HUES6 (cell line): ENCODE measurements at regions not wholly inside any gene's neighbourhood (a gene's known extent, or its start where the extent isn't known, plus 50 kb on each side); places are given as distances from the start of the nearest gene placed in this dataset.

ENCODE experiments used
- H3K27ac ChIP-seq: 2 replicates; pipeline ENCODE4 v1.7.0; 2013; ENCODE audit warnings: low read depth, mild to moderate bottlenecking, low read length, inconsistent platforms
- H3K27me3 ChIP-seq: 2 replicates; pipeline ENCODE4 v1.6.1; 2013; ENCODE audit warnings: low read length; ENCODE audit not compliant: control insufficient read depth, insufficient read depth
- H3K36me3 ChIP-seq: 2 replicates; pipeline ENCODE4 v1.6.1; 2013; ENCODE audit warnings: low read length; ENCODE audit not compliant: control insufficient read depth, insufficient read depth
- H3K4me1 ChIP-seq: 2 replicates; pipeline ENCODE4 v1.6.1; 2013; ENCODE audit warnings: low read length; ENCODE audit not compliant: control insufficient read depth, insufficient read depth
- H3K4me3 ChIP-seq: 2 replicates; pipeline ENCODE4 v1.5.1; 2013; ENCODE audit warnings: low read depth, low read length
- H3K9ac ChIP-seq: one replicate; pipeline ENCODE4 v1.6.1; 2013; ENCODE audit warnings: mild to moderate bottlenecking, low read length
- H3K9me3 ChIP-seq: 2 replicates; pipeline ENCODE4 v1.6.1; 2013; ENCODE audit warnings: low read depth, low read length; ENCODE audit not compliant: control insufficient read depth, insufficient read depth

GRCh38 chr6:14807130-14807529 lies 438.7 kb upstream of the JARID2 start:
- H3K9ac ChIP-seq = no peak overlapping the region
- H3K27ac ChIP-seq = no peak overlapping the region
- H3K4me3 ChIP-seq = no peak overlapping the region
- H3K4me1 ChIP-seq = no peaks in the 10 kb centered on the region
- peaks cover 23% of the 10 kb centered on the region for H3K9me3 ChIP-seq
- H3K36me3 ChIP-seq = no peaks in the 10 kb centered on the region
- H3K27me3 ChIP-seq = no peaks in the 10 kb centered on the region

GRCh38 chr6:14807971-14808370 lies 437.9 kb upstream of the JARID2 start:
- no peak overlapping the region for H3K4me3 ChIP-seq

GRCh38 chr6:14810021-14810420 lies 435.8 kb upstream of the JARID2 start:
- Histone ChIP-seq H3K9me3 (peaks cover 23% of the 10 kb centered on the region), H3K36me3 (no peaks in the 10 kb centered on the region), H3K27ac (no peak overlapping the region), H3K4me1 (0 out of 2 replicates have a peak, but pooled peaks cover under 1% of the 10 kb centered on the region), H3K4me3 (no peak overlapping the region), H3K9ac (no peak overlapping the region), H3K27me3 (no peaks in the 10 kb centered on the region)

More at GRCh38 chr6:14807971-14808370, 437.9 kb upstream of the JARID2 start:
- H3K9ac ChIP-seq = no peak overlapping the region
- H3K36me3 ChIP-seq = no peaks in the 10 kb centered on the region
- no peaks in the 10 kb centered on the region for H3K27me3 ChIP-seq
- no peak overlapping the region for H3K27ac ChIP-seq
- H3K4me1 ChIP-seq = no peaks in the 10 kb centered on the region
- H3K9me3 ChIP-seq = peaks cover 23% of the 10 kb centered on the region

GRCh38 chr6:14811775-14812428 lies 434.0 kb upstream of the JARID2 start:
- Histone ChIP-seq H3K27me3 (no peaks in the 10 kb centered on the region), H3K9ac (no peak overlapping the region), H3K36me3 (no peaks in the 10 kb centered on the region), H3K4me3 (no peak overlapping the region), H3K27ac (no peak overlapping the region), H3K9me3 (peaks cover 22% of the 10 kb centered on the region), H3K4me1 (peaks cover 16% of the 10 kb centered on the region)

GRCh38 chr6:14814016-14814415 lies 431.9 kb upstream of the JARID2 start:
- Histone ChIP-seq H3K27me3 (no peaks in the 10 kb centered on the region), H3K4me3 (no peak overlapping the region), H3K4me1 (peaks cover 20% of the 10 kb centered on the region), H3K9ac (no peak overlapping the region), H3K36me3 (no peaks in the 10 kb centered on the region), H3K27ac (no peak overlapping the region), H3K9me3 (peaks cover 2% of the 10 kb centered on the region)

GRCh38 chr6:14816116-14816859 lies 429.6 kb upstream of the JARID2 start:
- H3K4me1 ChIP-seq = peaks cover 24% of the 10 kb centered on the region
- H3K4me3 ChIP-seq = no peak overlapping the region
- H3K27ac ChIP-seq = no peak overlapping the region
- H3K27me3 ChIP-seq = no peaks in the 10 kb centered on the region
- no peaks in the 10 kb centered on the region for H3K9me3 ChIP-seq
- H3K36me3 ChIP-seq = no peaks in the 10 kb centered on the region
- H3K9ac ChIP-seq = no peak overlapping the region

GRCh38 chr6:14817074-14817473 lies 428.8 kb upstream of the JARID2 start:
- Histone ChIP-seq H3K4me1 (peaks cover 24% of the 10 kb centered on the region), H3K4me3 (no peak overlapping the region), H3K27ac (no peak overlapping the region), H3K27me3 (no peaks in the 10 kb centered on the region), H3K9ac (no peak overlapping the region), H3K9me3 (no peaks in the 10 kb centered on the region; the same call in 1 of the 2 replicates), H3K36me3 (no peaks in the 10 kb centered on the region)

- Histone ChIP-seq H3K27me3 (no peaks in the 10 kb centered on the region), H3K4me3 (no peak overlapping the region), H3K4me1 (peaks cover 24% of the 10 kb centered on the region), H3K9me3 (no peaks in the 10 kb centered on the region; the same call in 1 of the 2 replicates), H3K36me3 (no peaks in the 10 kb centered on the region), H3K9ac (no peak overlapping the region), H3K27ac (no peak overlapping the region)
Observed at GRCh38 chr6:14818422-14818884, 427.4 kb upstream of the JARID2 start.

GRCh38 chr6:14819001-14819400 lies 426.9 kb upstream of the JARID2 start:
- Histone ChIP-seq H3K27ac (no peak overlapping the region), H3K4me3 (no peak overlapping the region), H3K36me3 (no peaks in the 10 kb centered on the region), H3K9me3 (no peaks in the 10 kb centered on the region; the same call in 1 of the 2 replicates), H3K4me1 (peaks cover 29% of the 10 kb centered on the region), H3K27me3 (no peaks in the 10 kb centered on the region), H3K9ac (no peak overlapping the region)

GRCh38 chr6:14819840-14820420 lies 425.9 kb upstream of the JARID2 start:
- Histone ChIP-seq H3K36me3 (no peaks in the 10 kb centered on the region), H3K4me1 (peaks cover 38% of the 10 kb centered on the region), H3K27me3 (no peaks in the 10 kb centered on the region), H3K4me3 (no peak overlapping the region), H3K9ac (no peak overlapping the region), H3K9me3 (no peaks in the 10 kb centered on the region; the same call in 1 of the 2 replicates), H3K27ac (no peak overlapping the region)

GRCh38 chr6:14822012-14822553 lies 423.8 kb upstream of the JARID2 start:
- Histone ChIP-seq H3K27ac (no peak overlapping the region), H3K9ac (no peak overlapping the region), H3K4me1 (peaks cover 39% of the 10 kb centered on the region), H3K4me3 (no peak overlapping the region), H3K27me3 (no peaks in the 10 kb centered on the region), H3K9me3 (no peaks in the 10 kb centered on the region; the same call in 1 of the 2 replicates), H3K36me3 (no peaks in the 10 kb centered on the region)
